ENCODE measurements at regions not wholly inside any gene's neighbourhood (a gene's known extent, or its start where the extent isn't known, plus 50 kb on each side); places are given as distances from the start of the nearest gene placed in this dataset.
"Not testable (repeated sequence)": the region's sequence is repeated elsewhere in the genome, so short reads cannot be mapped to it uniquely, and the experiment has no call there.

DNA sequence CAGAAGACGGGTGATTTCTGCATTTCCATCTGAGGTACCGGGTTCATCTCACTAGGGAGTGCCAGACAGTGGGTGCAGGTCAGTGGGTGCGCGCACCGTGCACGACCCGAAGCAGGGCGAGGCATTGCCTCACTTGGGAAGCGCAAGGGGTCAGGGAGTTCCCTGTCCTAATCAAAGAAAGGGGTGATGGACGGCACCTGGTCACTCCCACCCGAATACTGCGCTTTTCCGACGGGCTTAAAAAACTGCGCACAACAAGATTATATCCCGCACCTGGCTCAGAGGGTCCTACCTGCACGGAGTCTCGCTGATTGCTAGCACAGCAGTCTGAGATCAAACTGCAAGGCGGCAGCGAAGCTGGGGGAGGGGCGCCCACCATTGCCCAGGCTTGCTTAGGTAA, 1403.1 kb downstream of the REEP3 start:
- TF ChIP-seq, protein P1, sequence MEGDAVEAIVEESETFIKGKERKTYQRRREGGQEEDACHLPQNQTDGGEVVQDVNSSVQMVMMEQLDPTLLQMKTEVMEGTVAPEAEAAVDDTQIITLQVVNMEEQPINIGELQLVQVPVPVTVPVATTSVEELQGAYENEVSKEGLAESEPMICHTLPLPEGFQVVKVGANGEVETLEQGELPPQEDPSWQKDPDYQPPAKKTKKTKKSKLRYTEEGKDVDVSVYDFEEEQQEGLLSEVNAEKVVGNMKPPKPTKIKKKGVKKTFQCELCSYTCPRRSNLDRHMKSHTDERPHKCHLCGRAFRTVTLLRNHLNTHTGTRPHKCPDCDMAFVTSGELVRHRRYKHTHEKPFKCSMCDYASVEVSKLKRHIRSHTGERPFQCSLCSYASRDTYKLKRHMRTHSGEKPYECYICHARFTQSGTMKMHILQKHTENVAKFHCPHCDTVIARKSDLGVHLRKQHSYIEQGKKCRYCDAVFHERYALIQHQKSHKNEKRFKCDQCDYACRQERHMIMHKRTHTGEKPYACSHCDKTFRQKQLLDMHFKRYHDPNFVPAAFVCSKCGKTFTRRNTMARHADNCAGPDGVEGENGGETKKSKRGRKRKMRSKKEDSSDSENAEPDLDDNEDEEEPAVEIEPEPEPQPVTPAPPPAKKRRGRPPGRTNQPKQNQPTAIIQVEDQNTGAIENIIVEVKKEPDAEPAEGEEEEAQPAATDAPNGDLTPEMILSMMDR (conservative IDR thresholded peaks at IDR 0.05; ENCODE audit: low read depth in 2 of 2), result not testable (repeated sequence)
- not testable (repeated sequence) for TF ChIP-seq CREB1 (CRISPR knock-in tag; IDR thresholded peaks at IDR 0.05; ENCODE audit: low read depth); POLR2AphosphoS5 (IDR thresholded peaks at IDR 0.05; ENCODE audit: low read depth)
